Stimulated activated naive CD8-positive, alpha-beta T cell treated with anti-CD3 and anti-CD28 coated beads, Interleukin-15, Interleukin-2, amounts not matched to agents 100 ng/mL and 50 ng/mL, for 24 hours (primary cell): ENCODE measurements at regions not wholly inside any gene's neighbourhood (a gene's known extent, or its start where the extent isn't known, plus 50 kb on each side); places are given as distances from the start of the nearest gene placed in this dataset.

Source experiments
- H3K27ac Mint-ChIP-seq: one replicate; pipeline ENCODE4 v1.8.0; 2021; ENCODE audit warnings: mild to moderate bottlenecking, mixed read lengths
- H3K27me3 Mint-ChIP-seq: one replicate; pipeline ENCODE4 v1.8.0; 2021; ENCODE audit warnings: mixed read lengths
- H3K36me3 Mint-ChIP-seq: one replicate; pipeline ENCODE4 v1.8.0; 2021; ENCODE audit warnings: low read depth, mixed read lengths
- H3K4me1 Mint-ChIP-seq: one replicate; pipeline ENCODE4 v1.8.0; 2021; ENCODE audit warnings: low read depth, mixed read lengths
- H3K4me3 Mint-ChIP-seq: one replicate; pipeline ENCODE4 v1.8.0; 2021; ENCODE audit warnings: mild to moderate bottlenecking, mixed read lengths
- H3K9me3 Mint-ChIP-seq: one replicate; pipeline ENCODE4 v1.8.0; 2021; ENCODE audit warnings: mixed read lengths

DNA sequence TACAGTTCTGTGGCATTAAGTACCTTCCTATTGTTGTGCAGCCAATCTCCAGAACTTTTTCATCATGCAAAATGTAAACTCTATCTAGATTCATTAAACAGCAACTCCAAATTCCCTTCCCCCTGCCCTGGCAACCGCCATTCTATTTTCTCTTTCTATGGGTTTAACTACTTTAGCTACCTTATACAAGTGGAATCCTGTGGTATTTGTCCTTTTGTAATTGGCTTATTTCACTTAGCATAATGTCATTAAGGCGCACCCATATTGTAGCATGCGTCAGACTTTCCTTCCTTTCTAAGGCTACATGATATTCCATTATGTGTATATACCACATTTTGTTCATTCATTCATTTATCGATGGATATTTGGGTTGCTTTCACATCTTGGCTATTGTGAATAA is 142.4 kb downstream of the CAAP1 start:
- Mint-ChIP-seq H3K27me3 (peaks cover 3% of the 10 kb centered on the region), H3K4me3 (no peak overlapping the region), H3K36me3 (no peaks in the 10 kb centered on the region), H3K9me3 (no peaks in the 10 kb centered on the region), H3K4me1 (no peaks in the 10 kb centered on the region), H3K27ac (no peak overlapping the region)

DNA sequence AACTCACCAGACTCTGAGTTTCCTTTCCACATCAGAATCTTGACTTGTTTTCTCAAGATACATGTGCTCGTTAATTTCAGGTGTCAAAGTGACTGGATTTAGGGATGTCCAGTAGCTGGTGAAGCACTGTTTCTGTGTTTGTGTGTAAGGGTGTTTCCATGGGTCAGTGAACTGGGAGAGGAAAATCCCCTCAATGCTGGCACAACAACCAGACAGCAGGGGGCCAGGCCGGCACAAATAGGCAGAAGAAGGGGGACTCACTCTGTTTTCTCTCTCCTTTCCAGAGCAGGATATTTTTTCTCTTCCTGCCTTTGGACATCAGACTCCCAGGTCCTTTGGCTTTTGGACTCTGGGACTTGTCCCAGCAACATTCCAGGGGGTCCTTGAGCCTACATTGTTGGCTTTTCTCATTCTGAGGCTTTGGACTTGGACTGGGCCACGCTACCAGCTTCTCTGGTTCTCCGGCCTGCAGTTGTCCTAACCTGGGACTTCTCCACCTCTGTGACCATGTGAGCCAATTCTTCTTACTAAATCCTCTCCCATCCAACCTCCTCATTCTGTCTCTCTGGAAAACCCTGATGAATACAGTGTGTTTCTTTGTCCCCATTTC is 144.0 kb downstream of the CAAP1 start:
- H3K9me3 Mint-ChIP-seq, result no peaks in the 10 kb centered on the region
- no peak overlapping the region for H3K27ac Mint-ChIP-seq
- peaks cover 3% of the 10 kb centered on the region for H3K27me3 Mint-ChIP-seq
- no peaks in the 10 kb centered on the region for H3K4me1 Mint-ChIP-seq
- no peaks in the 10 kb centered on the region for H3K36me3 Mint-ChIP-seq
- no peak overlapping the region for H3K4me3 Mint-ChIP-seq

DNA sequence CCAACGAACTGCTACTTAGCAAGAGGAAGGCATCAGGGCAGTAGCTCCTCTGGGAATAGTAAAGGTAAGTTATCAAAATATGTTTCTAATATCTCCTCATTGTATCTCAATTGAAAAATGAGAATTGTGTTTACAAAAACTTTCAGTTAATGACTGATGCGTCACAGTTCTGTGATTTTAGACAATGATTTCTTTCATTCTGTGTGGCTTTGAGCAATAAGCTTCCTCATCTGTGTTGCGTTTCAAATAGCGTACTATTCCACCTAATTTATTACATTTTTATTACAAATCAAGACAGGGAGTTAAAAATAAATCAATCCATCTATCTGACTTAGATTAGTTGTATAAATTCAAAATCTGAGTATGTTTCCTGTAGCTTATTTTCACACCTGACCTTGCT is 145.0 kb downstream of the CAAP1 start:
- Mint-ChIP-seq H3K9me3 (no peaks in the 10 kb centered on the region), H3K27me3 (peaks cover 10% of the 10 kb centered on the region), H3K4me3 (no peak overlapping the region), H3K4me1 (no peaks in the 10 kb centered on the region), H3K27ac (no peak overlapping the region), H3K36me3 (no peaks in the 10 kb centered on the region)

DNA sequence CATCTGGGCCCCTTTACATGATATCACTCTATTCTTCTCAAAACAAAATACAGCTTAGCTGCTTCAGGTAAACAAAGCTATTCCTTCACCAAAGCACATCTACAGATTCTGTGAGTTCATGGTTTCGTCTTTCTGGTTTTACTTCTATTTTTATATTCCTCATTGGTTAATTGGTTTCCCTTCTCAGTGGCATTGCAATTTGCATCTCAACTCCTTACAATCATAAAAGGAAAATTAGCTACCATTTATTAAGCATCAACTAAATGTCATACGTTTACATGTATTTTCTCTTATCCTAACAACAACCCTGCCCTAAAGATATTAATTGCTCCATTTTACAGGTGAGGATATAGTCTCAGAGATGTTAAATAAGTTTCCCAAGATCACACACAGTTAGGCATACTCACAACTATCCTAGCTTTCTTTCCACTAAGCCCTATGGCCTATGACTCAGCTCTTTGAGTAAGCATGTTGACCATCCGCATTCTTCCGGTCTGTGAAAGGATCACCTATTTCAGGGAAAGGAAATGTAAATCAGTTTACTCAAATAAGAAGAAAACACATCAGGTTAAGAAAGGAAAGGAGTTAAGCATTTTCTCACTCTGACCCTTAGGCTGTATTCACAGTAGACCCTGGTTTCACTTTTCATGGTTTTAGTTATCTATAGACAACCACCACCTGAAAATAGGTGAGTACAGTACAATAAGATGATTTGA is 146.1 kb downstream of the CAAP1 start:
- H3K4me3 Mint-ChIP-seq, result no peak overlapping the region

DNA sequence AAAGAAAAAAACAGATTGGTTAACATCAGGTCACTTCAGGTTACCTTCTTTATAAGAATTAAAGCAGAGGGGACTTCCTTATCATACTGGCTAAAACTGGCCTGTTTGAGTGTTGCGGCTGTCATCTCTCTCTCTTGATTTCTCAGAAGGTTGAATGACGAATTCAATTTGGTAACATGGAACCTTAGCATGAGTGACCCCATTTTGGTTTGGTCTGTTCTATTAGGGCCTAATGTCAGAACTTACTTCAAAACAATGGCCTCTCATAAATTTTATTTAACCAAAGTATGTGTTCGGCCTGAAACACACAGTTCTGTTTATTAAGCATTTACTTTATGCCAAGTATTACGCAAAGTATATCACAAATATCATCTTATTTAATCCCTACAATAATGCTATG is 147.5 kb downstream of the CAAP1 start:
- H3K27ac Mint-ChIP-seq, result no peak overlapping the region
- no peak overlapping the region for H3K4me3 Mint-ChIP-seq
- H3K27me3 Mint-ChIP-seq, result peaks cover 8% of the 10 kb centered on the region
- no peaks in the 10 kb centered on the region for H3K4me1 Mint-ChIP-seq
- H3K9me3 Mint-ChIP-seq, result no peaks in the 10 kb centered on the region
- no peaks in the 10 kb centered on the region for H3K36me3 Mint-ChIP-seq

More for the DNA sequence above, 146.1 kb downstream of the CAAP1 start:
- peaks cover 8% of the 10 kb centered on the region for H3K27me3 Mint-ChIP-seq
- H3K4me1 Mint-ChIP-seq, result no peaks in the 10 kb centered on the region
- H3K9me3 Mint-ChIP-seq, result no peaks in the 10 kb centered on the region
- no peaks in the 10 kb centered on the region for H3K36me3 Mint-ChIP-seq
- no peak overlapping the region for H3K27ac Mint-ChIP-seq

DNA sequence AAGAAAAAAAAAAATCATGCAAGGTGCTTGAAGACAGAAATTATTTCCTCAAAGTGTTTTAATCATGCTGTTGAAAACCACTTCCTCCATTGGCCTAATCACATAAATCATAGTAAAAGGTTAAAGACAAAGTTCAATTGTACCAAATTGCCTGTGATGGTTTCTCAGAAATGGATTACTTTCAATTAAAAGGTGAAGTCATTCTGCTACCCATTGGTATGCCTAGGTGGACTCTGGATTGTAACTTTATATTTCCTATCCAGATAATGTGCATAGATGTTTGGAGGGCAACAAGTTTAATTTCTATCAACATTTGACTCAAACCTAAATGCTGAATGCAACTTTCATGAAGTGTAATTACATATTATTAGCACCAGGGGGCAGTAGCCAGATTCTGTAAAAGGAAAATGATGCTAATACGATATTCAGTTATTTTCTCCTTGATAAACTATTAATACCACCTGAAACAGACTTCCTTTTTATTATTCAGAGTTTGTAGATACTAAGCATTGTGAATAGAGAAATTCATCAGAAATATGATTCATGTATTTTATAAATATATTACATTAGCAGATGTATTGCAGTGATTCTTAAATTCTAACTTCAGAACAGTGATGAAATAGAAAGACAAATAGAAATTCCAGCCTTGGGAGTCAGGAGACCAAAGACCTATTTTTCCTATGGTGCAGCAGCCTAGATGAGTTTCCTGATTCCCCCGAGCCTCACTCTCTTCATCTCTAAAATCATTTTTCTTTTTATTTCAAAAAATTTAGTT is 148.2 kb downstream of the CAAP1 start:
- H3K9me3 Mint-ChIP-seq, result peaks cover 3% of the 10 kb centered on the region
- no peaks in the 10 kb centered on the region for H3K36me3 Mint-ChIP-seq
- H3K4me1 Mint-ChIP-seq, result no peaks in the 10 kb centered on the region
- peaks cover 8% of the 10 kb centered on the region for H3K27me3 Mint-ChIP-seq
- H3K27ac Mint-ChIP-seq, result no peak overlapping the region
- H3K4me3 Mint-ChIP-seq, result no peak overlapping the region

DNA sequence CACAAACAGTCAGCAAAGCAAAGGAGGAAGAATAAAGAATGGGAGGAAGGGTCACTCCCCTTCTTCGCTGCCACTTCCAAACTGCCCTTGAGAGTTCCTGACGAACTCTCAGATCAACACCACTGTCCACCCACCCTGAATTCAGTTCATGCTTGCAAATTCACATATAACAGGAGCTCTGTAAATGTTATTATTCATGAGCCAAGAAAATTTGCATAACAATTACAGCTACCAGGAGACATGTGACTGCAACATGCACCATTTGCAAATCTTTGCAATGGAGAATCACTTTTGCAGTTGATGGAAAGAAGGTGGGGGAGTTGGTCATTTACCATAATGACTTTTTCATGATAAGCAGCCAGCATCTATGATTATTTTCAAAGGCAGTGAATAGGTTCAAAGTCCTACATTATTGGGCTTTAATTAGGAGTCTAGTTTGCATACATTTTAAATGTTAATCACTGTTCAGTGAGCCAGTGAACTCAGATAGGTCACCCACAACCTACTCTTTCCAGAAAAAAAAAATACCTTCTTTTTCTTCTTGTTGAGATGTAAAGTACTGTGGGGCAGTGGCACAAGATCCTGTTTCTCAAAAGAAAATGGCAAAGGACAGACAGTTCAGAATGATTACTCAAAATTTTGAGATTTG is 149.7 kb downstream of the CAAP1 start:
- no peaks in the 10 kb centered on the region for H3K4me1 Mint-ChIP-seq
- H3K27me3 Mint-ChIP-seq, result peaks cover 8% of the 10 kb centered on the region
- H3K36me3 Mint-ChIP-seq, result no peaks in the 10 kb centered on the region
- peaks cover 6% of the 10 kb centered on the region for H3K9me3 Mint-ChIP-seq
- H3K4me3 Mint-ChIP-seq, result no peak overlapping the region
- H3K27ac Mint-ChIP-seq, result no peak overlapping the region

DNA sequence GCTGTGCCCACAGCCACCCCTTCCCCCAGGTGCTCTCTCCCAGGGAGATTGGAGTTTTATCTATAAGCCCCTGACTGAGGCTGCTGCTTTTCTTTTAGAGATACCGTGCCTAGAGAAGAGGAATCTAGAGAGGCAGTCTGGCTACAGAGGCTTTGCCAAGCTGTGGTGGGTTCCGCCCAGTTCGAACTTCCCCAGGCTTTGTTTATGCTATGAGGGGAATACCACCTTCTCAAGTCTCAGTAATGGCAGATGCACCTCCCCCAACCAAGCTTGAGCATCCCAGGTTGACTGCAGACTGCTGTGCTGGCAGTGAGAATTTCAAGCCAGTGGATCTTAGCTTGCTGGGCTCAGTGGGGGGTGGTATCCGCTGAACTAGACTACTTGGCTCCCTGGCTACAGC is 157.4 kb downstream of the CAAP1 start:
- H3K4me3 Mint-ChIP-seq, result no peak overlapping the region
- H3K27ac Mint-ChIP-seq, result no peak overlapping the region
- H3K9me3 Mint-ChIP-seq, result peaks cover 31% of the 10 kb centered on the region
- H3K27me3 Mint-ChIP-seq, result peaks cover 12% of the 10 kb centered on the region
- H3K4me1 Mint-ChIP-seq, result no peaks in the 10 kb centered on the region
- no peaks in the 10 kb centered on the region for H3K36me3 Mint-ChIP-seq

DNA sequence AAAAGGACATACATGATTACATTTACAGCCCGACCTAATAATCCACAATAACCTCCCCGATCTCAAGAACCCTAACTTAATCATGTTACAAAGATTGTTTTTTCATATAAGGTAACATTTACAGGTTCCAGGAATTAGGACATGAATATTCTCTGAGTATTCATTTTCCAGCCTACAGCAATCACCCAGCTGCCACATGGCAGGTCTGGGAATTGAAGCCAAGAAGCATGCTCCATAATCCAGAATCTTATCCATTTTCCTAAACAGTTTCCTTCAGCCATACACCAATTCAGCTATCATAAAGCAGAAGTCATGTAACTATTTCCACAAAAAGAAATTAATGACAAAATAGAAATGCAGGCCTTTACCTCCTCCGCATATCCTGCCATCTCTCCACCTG is 163.4 kb downstream of the CAAP1 start:
- H3K27ac Mint-ChIP-seq, result no peak overlapping the region
- peaks cover 5% of the 10 kb centered on the region for H3K27me3 Mint-ChIP-seq
- H3K36me3 Mint-ChIP-seq, result no peaks in the 10 kb centered on the region
- no peaks in the 10 kb centered on the region for H3K4me1 Mint-ChIP-seq
- peaks cover 20% of the 10 kb centered on the region for H3K9me3 Mint-ChIP-seq
- H3K4me3 Mint-ChIP-seq, result no peak overlapping the region

DNA sequence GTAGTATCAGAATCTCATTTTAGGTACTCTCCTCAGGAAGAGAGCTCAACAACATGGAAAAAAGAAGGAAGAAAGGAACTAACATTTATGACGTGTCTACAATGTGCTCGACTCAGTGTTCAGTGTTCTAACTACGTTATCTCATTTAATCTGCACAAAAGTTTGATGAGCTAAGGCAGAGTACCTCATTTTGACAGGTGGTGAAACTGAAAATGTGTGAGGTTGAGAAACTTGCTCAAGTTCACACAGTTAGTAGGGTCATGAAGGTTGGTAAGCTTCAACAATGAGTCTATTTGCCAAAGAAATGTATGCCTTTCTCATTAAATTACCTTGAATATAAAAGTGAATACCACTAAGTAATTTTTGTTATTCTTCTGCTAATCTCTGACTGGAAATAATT is 165.1 kb downstream of the CAAP1 start:
- no peaks in the 10 kb centered on the region for H3K4me1 Mint-ChIP-seq
- H3K36me3 Mint-ChIP-seq, result no peaks in the 10 kb centered on the region
- H3K4me3 Mint-ChIP-seq, result no peak overlapping the region
- no peak overlapping the region for H3K27ac Mint-ChIP-seq
- peaks cover 14% of the 10 kb centered on the region for H3K9me3 Mint-ChIP-seq
- peaks cover 12% of the 10 kb centered on the region for H3K27me3 Mint-ChIP-seq

DNA sequence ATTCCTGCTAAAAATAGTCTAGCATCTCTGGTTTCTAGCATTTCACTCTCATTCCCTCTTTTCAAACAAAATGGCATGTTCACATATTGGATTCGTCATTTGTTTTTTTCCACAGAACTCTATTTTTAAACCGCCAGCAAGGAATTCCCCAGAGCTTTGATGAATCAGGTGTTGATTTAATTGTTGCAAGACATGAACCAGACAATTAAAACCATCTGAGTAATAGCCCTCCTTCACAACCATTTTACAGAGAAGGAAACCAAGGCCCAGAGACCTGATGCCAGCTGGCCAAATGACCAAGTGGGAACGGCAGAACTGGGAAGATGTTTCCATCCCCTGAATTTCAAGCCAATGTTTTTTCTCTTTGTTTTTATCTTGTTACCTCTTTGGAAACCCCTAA is 167.0 kb downstream of the CAAP1 start:
- no peak overlapping the region for H3K27ac Mint-ChIP-seq
- peaks cover 12% of the 10 kb centered on the region for H3K27me3 Mint-ChIP-seq
- H3K9me3 Mint-ChIP-seq, result peaks cover 4% of the 10 kb centered on the region
- H3K4me3 Mint-ChIP-seq, result no peak overlapping the region
- H3K36me3 Mint-ChIP-seq, result no peaks in the 10 kb centered on the region
- H3K4me1 Mint-ChIP-seq, result no peaks in the 10 kb centered on the region

DNA sequence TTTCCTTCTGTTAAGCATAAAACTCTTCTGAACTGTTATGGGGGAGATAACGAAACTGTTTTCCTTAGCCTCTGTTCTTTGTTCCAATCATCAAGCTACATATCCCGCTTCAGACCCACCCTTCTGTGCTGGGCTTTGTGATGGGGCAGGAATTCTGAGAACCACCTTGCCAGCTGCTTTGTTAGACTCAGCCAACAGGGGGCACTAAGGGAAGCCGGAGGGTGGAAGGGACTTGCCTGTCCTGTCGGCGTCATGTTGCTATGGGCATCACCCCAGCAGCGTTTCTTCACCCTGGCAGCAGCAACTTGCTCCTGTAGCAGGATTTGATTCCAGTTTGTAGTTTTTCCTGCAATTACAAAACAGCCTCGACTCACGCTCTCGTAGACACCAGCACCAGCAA is 169.1 kb downstream of the CAAP1 start:
- Mint-ChIP-seq H3K27ac (no peak overlapping the region), H3K9me3 (no peaks in the 10 kb centered on the region), H3K27me3 (peaks cover 11% of the 10 kb centered on the region), H3K4me1 (no peaks in the 10 kb centered on the region), H3K36me3 (no peaks in the 10 kb centered on the region), H3K4me3 (no peak overlapping the region)

DNA sequence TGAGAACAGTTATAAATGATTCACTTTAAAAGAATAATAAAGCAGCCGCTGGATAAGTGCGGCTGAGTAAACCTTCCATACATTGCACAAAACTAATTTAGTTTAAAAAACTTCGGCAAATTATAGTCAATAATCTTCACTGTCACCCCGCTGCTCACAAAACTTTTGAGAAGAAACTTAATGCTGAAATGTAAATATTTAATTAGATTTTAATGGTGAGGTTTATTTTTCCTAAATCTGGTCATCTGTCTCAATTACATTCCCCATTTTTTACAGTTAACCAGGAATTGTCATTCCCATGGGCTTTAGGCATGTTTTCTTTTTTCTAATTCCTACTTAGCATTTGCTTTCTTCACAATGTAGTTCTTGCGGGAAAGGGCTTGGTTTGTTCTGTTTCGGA is 169.8 kb downstream of the CAAP1 start:
- Mint-ChIP-seq H3K27ac (no peak overlapping the region), H3K9me3 (no peaks in the 10 kb centered on the region), H3K36me3 (no peaks in the 10 kb centered on the region), H3K4me3 (no peak overlapping the region), H3K27me3 (peaks cover 11% of the 10 kb centered on the region), H3K4me1 (no peaks in the 10 kb centered on the region)

DNA sequence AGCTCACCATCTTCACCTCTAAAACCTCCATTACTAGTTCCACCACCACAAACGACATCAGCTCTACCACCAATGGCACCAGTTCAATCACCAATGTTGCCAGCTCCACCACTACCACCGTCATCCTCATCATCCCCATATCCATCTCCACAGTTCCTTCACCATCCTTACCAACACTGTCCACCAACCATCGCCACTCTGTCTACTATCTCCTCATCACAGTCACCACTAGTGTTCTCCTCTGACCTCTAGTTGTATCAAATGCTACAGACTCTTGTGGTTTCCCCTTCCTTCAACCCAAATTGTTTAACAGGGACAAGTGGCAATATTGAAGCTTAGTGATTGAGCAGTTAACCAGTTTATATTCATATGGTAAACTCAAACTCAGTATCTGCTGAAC is 182.6 kb downstream of the CAAP1 start:
- Mint-ChIP-seq H3K36me3 (no peaks in the 10 kb centered on the region), H3K27me3 (peaks cover 10% of the 10 kb centered on the region), H3K27ac (no peak overlapping the region), H3K4me1 (no peaks in the 10 kb centered on the region), H3K9me3 (peaks cover 5% of the 10 kb centered on the region), H3K4me3 (no peak overlapping the region)

DNA sequence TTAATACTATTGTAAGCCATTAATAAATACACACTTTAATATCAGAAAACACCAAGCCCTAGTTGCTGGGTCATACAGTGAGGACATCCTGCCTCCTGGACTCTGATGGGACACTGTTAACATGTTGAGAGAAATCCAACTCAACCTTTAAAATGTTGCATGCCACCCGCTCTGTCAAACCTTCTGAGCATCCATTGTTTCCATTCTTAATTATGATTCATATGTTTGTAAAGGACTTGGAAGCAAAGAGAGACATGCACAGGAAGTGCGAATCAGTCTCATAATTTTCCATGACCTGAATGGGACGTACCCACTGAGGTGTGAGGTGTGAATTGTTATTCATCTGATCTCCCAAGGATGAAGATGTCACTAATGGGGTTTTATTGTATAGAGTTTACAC is 186.4 kb downstream of the CAAP1 start:
- H3K4me3 Mint-ChIP-seq, result no peak overlapping the region
- H3K27me3 Mint-ChIP-seq, result peaks cover 10% of the 10 kb centered on the region
- H3K4me1 Mint-ChIP-seq, result no peaks in the 10 kb centered on the region
- H3K9me3 Mint-ChIP-seq, result peaks cover 13% of the 10 kb centered on the region
- no peaks in the 10 kb centered on the region for H3K36me3 Mint-ChIP-seq
- H3K27ac Mint-ChIP-seq, result no peak overlapping the region
